H1 (cell line): ENCODE measurements at regions not wholly inside any gene's neighbourhood (a gene's known extent, or its start where the extent isn't known, plus 50 kb on each side); places are given as distances from the start of the nearest gene placed in this dataset.

ENCODE experiments used
- CTCF ChIP-seq, 3 experiments: IDR thresholded peaks; 1 replicate in 2 of 3; 2 replicates in 1 of 3; pipeline versions ENCODE4 v1.5.1 to v1.6.1; 2011; ENCODE audit warnings: low read length in 3 of 3, mild to moderate bottlenecking in 3 of 3, inconsistent platforms in 2 of 3, low read depth in 1 of 3, moderate library complexity in 1 of 3; ENCODE audit not compliant: insufficient read depth in 1 of 3; ENCODE audit errors: control extremely low read depth in 1 of 3
- EZH2 ChIP-seq: fragments of 200-600 bp; sonication (generic); IDR thresholded peaks from 2 replicates; pipeline ENCODE4 v1.7.1; 2012; ENCODE audit warnings: low read depth, mild to moderate bottlenecking, moderate library complexity, low read length, inconsistent platforms; ENCODE audit not compliant: severe bottlenecking
- POLR2A ChIP-seq, 2 experiments: IDR thresholded peaks; 1 replicate in 1 of 2; 2 replicates in 1 of 2; pipeline ENCODE4 v1.6.1; 2011; ENCODE audit warnings: low read depth in 2 of 2, low read length in 2 of 2, mild to moderate bottlenecking in 2 of 2; ENCODE audit errors: control extremely low read depth in 1 of 2
- POLR2AphosphoS5 ChIP-seq: IDR thresholded peaks from 2 replicates; pipeline ENCODE4 v1.6.1; 2011; ENCODE audit warnings: low read depth, low read length

- TF ChIP-seq POLR2AphosphoS5 = no peak
- TF ChIP-seq POLR2A (IDR thresholded peaks at IDR 0.05; ENCODE audit: control extremely low read depth in 1 of 2, low read depth in 2 of 2, low read length in 2 of 2) = no peak
- no peak for TF ChIP-seq CTCF (IDR thresholded peaks at IDR 0.05; ENCODE audit: control extremely low read depth in 1 of 3, insufficient read depth in 1 of 3, low read depth in 1 of 3, low read length in 3 of 3)
- no peak for TF ChIP-seq EZH2
Measured at GRCh38 chrX:117327373-117327772, 789.2 kb downstream of the KLHL13 start.
